Esophagus squamous epithelium (tissue), 4 donors: ENCODE measurements at regions not wholly inside any gene's neighbourhood (a gene's known extent, or its start where the extent isn't known, plus 50 kb on each side); places are given as distances from the start of the nearest gene placed in this dataset.

Experiments
- POLR2A ChIP-seq, 4 donors: fragments of 450-650 bp; IDR thresholded peaks; one replicate each; pipeline ENCODE4 v1.6.1; 2017; ENCODE audit warnings: antibody characterized with exemption in 4 of 4, mild to moderate bottlenecking in 4 of 4, moderate library complexity in 3 of 4
- TF ChIP-seq, protein P1 (sequence below), 6 experiments: fragments of 450-650 bp in 4 of 6; fragments of 200-600 bp in 2 of 6; sonication (generic) in 2 of 6; IDR thresholded peaks; one replicate each; pipeline ENCODE4 v1.5.1; 2016 to 2019; ENCODE audit warnings: antibody characterized with exemption in 6 of 6, mild to moderate bottlenecking in 4 of 6, moderate library complexity in 4 of 6

DNA sequence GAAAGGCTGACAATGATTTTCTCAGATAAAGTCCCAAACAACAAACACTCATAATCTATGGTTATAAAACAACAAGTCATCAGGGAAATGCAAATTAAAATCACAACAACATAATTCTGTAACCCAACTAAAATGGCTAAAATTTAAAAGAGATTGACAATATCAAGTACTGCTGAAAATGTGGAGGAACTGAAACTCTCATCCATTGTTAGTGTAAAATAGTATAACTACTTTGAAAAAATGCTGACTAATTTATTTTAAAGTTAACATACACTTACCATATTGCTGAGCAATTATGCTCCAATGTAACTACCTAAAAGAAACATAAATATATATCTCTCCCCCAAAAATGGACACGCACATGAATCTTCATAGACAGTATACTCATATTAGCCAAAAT, 245.9 kb upstream of the SPOPL start:
- TF ChIP-seq, protein P1, sequence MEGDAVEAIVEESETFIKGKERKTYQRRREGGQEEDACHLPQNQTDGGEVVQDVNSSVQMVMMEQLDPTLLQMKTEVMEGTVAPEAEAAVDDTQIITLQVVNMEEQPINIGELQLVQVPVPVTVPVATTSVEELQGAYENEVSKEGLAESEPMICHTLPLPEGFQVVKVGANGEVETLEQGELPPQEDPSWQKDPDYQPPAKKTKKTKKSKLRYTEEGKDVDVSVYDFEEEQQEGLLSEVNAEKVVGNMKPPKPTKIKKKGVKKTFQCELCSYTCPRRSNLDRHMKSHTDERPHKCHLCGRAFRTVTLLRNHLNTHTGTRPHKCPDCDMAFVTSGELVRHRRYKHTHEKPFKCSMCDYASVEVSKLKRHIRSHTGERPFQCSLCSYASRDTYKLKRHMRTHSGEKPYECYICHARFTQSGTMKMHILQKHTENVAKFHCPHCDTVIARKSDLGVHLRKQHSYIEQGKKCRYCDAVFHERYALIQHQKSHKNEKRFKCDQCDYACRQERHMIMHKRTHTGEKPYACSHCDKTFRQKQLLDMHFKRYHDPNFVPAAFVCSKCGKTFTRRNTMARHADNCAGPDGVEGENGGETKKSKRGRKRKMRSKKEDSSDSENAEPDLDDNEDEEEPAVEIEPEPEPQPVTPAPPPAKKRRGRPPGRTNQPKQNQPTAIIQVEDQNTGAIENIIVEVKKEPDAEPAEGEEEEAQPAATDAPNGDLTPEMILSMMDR (IDR thresholded peaks at IDR 0.05), result no peak
- no peak for TF ChIP-seq POLR2A (IDR thresholded peaks at IDR 0.05)
